Activated CD8-positive, alpha-beta memory T cell treated with anti-CD3 and anti-CD28 coated beads for 36 hours (primary cell): ENCODE measurements at regions not wholly inside any gene's neighbourhood (a gene's known extent, or its start where the extent isn't known, plus 50 kb on each side); places are given as distances from the start of the nearest gene placed in this dataset.
"Not testable (repeated sequence)": the region's sequence is repeated elsewhere in the genome, so short reads cannot be mapped to it uniquely, and the experiment has no call there.

ENCODE experiments used
- CTCF ChIA-PET: fragments of 350-600 bp; sonication (Branson Sonifier 250); formaldehyde crosslinking; loops from one replicate; lab custom pipeline; 2021; ENCODE audit warnings: antibody characterized with exemption; lab: Charles Lee
- POLR2A ChIA-PET: fragments of 350-600 bp; sonication (Branson Sonifier 250); formaldehyde crosslinking; loops from one replicate; lab custom pipeline; 2021; ENCODE audit warnings: antibody characterized with exemption; lab: Charles Lee

DNA sequence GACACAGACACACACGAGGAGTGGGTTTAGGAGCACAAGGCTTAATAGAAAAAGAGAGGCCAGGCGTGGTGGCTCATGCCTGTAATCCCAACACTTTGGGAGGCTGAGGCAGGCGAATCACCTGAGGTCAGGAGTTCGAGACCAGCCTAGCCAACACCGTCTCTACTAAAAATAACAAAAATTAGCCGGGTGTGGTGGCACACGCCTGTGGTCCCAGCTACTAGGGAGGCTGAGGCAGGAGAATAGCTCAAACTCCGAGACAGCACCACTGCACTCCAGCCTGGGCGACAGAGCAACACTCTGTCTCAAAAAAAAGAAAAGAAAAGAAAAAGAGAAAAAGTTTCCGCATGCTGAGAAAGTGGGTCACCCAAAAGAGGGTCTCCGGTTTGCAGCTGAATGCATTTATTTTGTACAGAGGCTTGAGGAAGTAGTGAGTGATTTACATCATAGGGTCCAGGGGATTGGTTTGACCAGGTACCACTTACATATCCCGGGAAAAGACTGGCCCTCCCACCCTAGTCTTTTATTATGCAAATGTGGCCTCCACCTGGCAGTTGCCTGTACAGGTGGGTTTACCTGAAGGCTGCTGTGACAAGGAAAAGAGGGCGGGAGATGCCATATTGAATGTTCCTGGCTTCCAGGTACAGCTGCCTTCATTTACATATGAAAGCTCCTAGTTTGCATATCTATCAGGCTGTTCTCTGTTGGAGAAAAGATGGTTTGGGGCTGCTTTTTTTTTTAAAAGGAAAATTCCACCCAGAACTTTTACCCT lies 366.2 kb upstream of the GRAMD2B start:
- POLR2A ChIA-PET, result no interaction called here
- CTCF ChIA-PET, result no interaction called here

DNA sequence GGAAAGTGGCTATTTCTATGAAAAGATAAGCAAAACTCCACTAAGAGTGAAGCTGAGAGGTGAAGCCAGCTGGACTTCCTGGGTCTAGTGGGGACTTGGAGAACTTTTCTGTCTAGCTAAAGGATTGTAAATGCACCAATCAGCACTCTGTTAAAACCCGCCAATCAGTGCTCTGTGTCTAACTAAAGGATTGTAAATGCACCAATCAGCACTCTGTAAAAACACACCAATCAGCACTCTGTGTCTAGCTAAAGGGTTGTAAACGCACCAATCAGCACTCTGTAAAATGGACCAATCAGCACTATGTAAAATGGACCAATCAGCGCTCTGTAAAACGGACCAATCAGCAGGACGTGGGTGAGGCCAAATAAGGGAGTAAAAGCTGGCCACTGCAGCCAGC lies 364.8 kb upstream of the GRAMD2B start:
- CTCF ChIA-PET, POLR2A ChIA-PET: not testable (repeated sequence)

DNA sequence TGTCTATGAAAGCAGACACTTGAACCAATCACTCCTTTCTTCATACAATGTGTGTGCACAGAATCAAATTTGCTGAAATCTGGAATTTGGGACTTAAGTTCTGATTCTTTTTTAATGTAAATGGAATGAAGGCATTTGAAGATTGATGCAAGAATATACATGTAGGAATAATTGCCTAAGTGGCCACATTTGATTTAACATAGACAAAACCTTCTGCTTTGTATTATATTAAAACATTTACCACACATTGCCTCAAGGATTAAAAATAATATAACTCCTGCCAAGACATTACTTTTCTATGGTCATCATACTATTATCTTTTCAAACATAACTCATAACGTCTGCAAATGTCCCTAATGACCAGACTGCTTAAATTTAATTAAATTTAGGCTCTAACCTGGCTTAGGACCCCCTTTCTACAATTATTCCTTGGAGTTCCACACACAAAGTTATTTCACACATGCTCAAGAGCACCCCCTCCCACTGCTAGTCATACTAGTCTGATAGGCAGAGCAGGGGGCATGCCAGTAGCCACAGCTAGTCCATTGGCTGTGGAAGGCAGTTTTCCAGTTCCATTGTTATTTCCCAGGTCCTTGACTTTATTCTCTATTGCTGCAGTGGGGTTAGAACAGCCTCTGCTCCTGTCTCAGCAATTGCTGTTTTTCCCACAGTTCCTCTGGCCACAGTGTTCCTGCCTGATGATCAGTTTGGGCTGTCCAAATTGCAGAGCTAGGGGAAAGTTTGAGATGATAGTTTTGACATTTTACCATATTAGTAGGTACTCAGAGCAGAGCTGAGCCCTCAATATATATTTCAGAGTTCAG lies 360.6 kb upstream of the GRAMD2B start:
- ChIA-PET POLR2A (no interaction called here), CTCF (no interaction called here)

DNA sequence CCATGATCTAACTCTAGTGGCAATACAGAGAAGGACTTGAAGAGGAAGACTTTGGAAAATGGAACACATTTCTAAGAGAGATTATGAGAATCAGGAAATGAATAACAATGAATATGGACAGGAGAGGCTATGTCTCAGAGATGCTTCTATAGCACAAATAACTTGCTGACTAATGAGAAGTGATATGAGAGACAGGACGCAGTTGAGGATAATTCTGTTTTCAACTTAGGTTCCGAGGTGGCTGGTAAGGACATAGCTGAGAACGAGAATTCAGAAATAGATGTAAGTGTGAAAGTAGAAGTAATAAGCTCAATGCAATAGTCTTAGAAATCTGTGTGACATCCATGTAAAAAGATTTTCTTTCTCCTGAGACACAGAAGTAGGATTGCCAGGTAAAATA lies 358.1 kb upstream of the GRAMD2B start:
- ChIA-PET CTCF (no interaction called here), POLR2A (no interaction called here)

DNA sequence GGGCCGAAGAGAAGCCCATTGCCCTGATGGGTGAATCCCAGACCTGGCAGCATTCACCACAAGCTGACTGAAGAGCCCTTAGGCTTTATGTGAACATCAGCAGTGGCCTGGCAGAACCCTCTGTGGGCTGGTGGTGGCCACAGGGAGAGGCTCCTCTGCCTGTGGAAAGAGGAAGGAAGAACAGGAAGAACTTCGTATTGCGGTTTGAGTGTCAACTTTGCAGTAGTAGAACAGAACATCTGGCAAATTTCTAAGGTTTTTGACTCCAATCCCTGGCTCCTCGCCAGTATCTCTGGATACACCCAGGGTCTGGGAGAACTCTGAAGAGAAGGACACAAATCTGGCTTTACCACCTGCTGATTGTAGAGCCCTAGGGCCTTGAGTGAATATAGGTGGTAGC lies 356.4 kb upstream of the GRAMD2B start:
- ChIA-PET CTCF (no interaction called here), POLR2A (no interaction called here)

DNA sequence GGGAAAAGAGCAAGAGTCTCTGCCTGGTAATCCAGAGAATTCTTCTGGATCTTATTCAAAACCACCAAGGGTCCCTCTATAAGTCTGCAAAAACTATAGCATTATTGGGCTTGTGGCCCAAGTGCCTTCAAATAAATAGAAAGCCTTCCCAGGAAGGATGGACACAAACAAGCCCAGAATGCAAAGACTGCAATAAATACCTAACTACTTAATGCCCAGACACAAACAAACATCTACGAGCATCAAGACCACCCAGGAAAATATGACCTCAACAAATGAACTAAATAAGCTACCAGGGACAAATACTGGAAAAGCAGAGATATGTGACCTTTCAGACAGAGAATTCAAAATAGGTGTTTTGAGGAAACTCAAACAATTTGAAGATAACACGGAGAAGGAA lies 355.8 kb upstream of the GRAMD2B start:
- ChIA-PET POLR2A (no interaction called here), CTCF (no interaction called here)

DNA sequence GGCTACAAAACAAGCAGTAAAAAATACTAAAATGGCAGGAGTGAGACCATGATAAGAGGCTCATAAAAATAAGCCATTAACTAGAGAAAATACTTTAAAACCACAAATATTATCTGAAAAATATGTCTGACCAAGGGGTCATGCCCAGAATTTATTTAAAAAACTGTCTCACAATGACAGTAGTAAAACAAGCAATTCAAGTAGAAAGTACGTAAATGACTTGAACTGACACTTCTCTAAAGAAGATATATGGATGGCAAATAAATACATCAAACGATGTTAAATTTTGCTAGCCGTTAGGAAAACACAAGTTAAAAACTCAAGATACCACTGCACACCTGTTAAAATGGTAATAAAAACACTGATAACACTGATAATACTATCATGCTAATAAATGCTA lies 353.9 kb upstream of the GRAMD2B start:
- POLR2A ChIA-PET, result no interaction called here
- CTCF ChIA-PET, result no interaction called here

DNA sequence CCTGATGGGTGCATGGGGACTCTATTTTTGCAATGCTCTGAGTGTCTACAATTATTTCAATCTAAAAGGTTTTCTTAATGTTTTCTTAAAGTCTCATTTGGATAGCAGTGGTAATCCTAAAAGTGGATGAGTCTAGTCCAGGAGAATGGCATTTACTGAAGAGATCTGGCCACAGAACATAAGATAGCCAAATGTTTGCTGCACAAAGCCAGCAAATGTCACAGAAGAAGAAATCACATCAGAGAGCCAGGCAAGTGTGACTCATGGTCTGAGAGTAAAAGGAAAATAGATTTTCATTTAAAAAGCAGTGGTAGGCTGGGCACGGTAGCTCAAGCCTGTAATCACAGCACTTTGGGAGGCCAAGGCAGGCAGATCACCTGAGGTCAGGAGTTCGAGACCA lies 352.7 kb upstream of the GRAMD2B start:
- ChIA-PET CTCF (no interaction called here), POLR2A (no interaction called here)

DNA sequence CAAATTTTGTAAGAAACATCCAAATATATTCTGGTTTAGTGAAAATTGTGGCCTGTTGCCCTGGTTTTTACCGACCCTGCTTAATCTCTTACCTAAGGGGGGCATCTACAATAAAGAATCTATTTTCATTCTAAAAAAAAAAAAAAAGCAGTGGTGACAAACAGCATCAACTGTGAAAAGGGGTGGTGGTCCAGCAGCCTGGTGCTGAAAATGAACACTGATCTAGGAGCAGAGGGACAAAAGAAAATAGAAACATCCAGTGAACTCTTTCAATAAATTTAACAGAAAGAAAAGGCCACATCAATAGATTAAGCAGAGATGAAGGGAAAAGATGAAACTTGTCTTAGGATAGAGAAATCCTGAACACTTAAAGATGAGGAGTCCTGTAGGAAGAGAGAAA lies 348.7 kb upstream of the GRAMD2B start:
- ChIA-PET POLR2A (no interaction called here), CTCF (no interaction called here)

DNA sequence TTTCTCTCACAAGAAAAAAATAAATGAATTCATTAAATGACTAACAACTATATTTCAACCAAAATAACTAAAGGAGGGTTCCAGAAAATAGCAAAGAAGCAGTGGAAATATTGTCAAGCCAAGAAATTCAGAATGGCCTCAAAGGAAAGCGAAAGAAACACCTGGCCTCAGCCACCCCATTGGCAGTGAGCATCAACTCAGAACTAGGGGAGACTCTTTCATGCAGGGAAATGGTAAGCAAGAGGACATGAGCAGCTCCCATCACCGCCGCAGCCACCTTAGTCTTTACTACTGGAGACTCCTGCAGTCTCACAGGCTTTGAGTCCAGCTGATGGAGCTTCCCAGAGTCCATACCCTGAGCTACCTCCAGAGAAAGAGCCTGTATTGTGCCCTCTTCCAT lies 343.9 kb upstream of the GRAMD2B start:
- CTCF ChIA-PET, result no interaction called here
- POLR2A ChIA-PET, result no interaction called here

DNA sequence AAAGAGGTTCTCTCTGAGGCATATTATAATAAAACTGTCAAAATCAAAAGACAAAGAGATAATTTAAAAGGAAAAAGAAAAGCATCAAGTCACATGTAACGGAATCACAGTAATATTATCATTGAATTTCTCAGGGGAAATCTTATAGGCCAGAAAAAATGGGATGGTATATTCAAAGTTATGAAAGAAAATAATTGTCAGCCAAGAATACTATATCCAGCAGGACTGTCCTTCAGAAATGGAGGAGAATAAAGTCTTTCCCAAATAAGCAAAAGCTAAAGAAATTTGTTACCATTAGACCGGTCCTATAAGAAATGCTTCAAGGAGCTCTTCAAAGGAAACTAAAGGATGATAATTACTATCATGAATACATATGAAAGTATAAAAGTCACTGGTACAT lies 342.0 kb upstream of the GRAMD2B start:
- ChIA-PET POLR2A (no interaction called here), CTCF (no interaction called here)

DNA sequence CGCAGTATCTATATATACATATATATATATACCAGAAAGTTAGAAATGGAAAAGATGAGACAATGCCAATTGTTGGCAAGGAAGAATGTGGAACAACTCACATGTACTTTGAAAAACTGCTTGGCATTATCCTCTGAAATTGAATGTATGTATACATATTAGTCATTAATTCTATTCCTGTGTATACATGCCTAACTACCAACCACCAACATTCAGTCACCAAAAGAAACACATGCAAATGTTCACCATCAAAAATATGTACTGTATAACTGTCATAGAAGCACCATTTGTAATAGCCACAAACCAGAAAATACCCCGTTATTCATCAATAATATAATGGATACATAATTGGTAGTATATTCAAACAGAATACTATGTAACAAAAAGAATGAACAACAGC lies 330.2 kb upstream of the GRAMD2B start:
- CTCF ChIA-PET, result no interaction called here
- POLR2A ChIA-PET, result no interaction called here

DNA sequence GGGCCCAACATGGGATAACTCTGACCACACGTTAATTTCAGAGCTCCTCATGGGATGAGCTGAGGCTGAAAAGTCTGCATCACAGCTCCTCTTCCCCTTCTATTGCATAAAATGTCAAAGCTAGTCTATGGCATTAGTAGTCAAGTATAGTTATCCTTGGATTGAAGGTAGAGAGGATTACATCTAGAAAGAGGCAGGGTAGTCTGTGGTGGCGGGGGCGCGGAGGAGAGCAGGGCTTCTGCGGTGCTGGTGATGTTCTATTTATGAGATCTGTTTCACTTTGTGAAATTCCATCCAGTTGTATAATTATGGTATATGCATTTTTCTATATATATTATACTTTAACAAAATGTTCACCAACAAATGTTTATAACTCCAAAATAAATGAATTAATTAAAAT lies 329.5 kb upstream of the GRAMD2B start:
- POLR2A ChIA-PET, result no interaction called here
- CTCF ChIA-PET, result no interaction called here

DNA sequence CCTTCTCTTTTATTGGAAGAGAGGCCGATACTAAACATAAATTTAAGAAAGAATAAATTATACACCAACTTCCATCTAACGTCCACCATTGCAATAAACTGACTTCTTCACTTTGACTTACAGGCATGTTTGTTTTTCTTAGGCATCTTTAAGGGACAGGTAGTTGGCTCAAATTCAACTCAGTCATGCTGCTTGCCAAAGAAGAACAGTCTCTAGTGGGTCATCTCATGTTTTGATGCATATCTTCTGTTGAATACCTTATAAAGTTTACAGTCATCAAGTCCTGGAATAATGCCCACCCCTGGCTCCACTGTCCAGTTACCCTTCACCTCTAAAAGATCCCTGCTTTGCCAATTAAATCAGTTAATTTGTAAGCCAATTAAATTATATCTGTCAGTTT lies 328.2 kb upstream of the GRAMD2B start:
- ChIA-PET POLR2A (no interaction called here), CTCF (no interaction called here)

DNA sequence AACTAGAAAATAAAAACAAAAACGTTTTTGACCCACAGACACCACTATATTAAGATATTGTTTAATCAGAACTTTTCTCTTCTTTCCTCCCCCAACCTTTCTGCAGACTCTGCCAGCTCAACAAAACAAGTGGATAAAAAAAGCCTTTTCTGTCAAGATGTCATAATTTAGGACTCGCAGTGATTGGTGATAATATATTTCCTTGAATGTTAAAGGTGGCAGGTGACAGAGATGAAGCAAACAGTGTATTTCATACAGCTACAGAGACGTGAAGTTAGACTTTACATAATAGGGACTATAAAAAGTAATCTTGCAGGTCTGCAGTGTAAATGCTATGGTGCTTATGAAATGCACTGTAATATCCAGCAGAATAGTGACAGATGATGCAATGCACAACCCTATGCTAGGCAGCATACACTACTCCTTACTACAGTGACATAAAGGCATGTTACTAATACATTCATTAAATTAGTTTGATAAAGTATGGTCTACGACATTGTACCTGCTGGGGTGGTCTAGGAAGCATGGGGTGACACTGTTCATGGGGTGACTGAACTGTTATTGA lies 326.7 kb upstream of the GRAMD2B start:
- CTCF ChIA-PET, result no interaction called here
- POLR2A ChIA-PET, result no interaction called here

DNA sequence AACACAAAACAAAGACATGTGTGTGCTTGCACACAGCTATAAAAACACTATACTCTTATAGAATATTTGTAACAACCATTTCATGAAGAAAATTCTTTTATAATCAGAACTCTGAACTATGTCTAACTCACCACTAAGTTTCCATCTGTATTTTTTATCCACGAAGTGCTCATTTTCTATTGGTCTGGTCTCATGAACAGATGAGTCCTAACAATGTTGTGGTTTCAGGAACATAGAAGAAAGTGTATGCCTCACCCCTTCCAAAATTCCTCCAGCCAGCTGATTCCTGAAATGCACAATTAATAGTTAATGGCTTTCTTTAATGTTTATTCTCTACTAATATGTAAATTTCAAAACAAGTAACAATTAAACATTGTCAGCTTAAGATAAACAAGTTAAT lies 325.3 kb upstream of the GRAMD2B start:
- CTCF ChIA-PET, result no interaction called here
- POLR2A ChIA-PET, result no interaction called here

DNA sequence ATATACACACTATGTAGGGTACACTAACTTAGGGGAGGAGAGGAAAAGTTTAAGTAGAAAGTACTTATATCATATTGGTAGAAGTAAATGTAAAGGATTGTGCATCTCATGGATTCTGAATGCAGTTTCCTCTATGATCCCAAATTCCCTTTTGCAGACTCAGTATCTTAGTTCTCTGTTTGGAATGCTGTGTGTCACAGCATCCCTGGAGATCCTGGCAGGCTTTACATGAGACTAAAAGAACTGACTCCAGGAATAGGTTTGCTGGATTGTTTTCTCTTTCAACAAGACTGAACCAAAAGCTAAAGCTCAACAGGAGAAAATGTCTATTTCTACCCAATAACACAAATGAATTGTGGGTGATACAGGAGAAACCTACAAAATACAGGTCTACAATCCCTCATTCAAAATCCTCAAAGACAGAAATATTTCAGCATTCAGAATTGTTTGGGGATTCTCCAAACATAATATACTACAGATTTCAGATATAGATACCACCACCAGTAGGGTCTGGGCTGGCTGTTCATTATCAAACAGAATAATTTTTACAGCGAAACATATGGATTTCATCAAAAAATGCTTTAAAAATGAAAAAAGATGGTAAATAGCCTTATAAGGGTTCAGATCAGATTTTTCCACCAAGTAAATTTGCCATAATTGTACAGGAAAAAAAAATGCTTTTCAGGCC lies 324.7 kb upstream of the GRAMD2B start:
- ChIA-PET CTCF (no interaction called here), POLR2A (no interaction called here)

DNA sequence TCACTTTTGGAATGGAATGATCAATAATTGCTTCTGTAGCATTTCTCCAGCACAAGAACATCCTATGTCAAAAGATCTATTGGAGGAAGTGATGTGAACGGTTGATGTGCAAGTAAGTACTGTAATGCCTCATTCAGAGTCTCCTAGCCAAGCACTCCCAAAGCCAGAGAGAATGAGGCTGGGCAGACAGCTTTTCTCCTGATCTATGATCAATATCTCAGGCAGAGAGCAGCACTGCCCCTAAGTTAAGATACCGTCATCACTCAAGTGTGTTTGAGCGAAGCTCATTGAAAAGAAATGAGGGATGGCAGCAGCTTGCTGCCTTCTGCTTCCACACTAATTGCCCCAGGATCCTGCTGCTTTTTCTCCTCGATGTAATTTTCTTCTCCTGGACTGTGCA lies 324.1 kb upstream of the GRAMD2B start:
- CTCF ChIA-PET, result no interaction called here
- POLR2A ChIA-PET, result no interaction called here

DNA sequence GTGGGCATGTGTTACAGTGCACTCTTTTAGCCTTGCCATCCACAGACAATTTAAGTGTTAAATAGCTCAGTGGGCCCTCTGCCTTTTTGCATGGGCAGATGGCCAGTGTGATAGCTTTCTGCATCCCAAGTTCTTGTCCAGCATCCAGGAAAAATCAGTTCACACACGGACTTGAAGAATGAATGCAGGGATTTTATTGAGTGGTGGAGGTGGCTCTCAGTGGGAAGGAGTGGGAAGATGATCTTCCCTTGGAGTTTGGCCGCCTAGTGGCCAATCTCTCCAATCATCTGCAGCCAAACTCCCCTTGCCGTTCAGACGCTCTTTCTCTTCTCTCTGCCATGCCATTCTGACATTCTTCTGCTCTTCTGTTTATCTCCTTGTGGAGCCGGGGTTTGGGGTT lies 322.4 kb upstream of the GRAMD2B start:
- POLR2A ChIA-PET, result no interaction called here
- CTCF ChIA-PET, result no interaction called here

DNA sequence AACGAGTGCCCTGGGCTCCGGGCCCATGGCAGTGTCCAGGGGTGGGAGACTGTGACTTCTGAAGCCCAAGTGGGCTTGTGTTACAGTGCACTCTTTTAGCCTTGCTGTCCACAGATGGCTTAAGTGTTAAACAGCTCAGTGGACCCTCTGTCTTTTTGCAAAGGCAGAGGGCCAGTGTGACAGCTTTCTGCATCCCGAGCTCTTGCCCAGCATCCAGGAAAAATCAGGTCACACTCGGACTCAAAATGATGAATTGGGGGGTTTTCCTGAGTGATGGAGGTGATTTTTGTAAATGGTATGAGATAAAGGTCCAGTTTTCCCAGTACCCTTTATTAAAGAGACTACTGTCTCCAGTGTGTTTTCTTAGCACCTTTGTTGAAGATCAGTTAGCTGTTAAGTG lies 321.3 kb upstream of the GRAMD2B start:
- CTCF ChIA-PET, result no interaction called here
- POLR2A ChIA-PET, result no interaction called here
